ENCODE measurements at regions not wholly inside any gene's neighbourhood (a gene's known extent, or its start where the extent isn't known, plus 50 kb on each side); places are given as distances from the start of the nearest gene placed in this dataset.

DNA sequence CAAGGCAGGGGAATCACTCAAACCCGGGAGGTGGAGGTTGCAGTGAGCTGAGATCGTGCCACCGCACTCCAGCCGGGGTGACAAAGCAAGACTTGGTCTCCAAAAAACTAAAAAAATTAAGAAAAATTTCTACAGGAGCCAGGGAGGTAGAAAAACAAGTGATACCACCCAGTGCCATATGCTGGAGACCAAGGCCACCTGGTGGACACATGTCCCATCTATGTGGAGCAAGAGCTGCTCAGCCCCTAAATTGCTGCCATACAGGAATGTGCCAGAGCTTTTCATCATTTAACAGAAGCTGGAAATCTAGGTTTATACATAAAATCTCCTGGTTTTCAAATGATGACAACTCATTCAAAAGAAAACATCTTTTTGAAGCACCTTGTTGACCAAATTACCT, 61.4 kb upstream of the ELK3 start:
- no peak overlapping the region for H3K27ac ChIP-seq
- no peaks in the 10 kb centered on the region for H3K27me3 ChIP-seq
- H3K4me3 ChIP-seq: no peak overlapping the region
- DNase-seq: no peak
- H3K9me3 ChIP-seq: no peaks in the 10 kb centered on the region
- TF ChIP-seq POLR2A (IDR thresholded peaks at IDR 0.05): no peak
- no peak for TF ChIP-seq CTCF (IDR thresholded peaks at IDR 0.05)
- no peaks in the 10 kb centered on the region for H3K4me1 ChIP-seq
- intact Hi-C loops (cut with DNase I; ENCODE audit: low total_unique reads): no loop called here
- H3K36me3 ChIP-seq: no peaks in the 10 kb centered on the region

DNA sequence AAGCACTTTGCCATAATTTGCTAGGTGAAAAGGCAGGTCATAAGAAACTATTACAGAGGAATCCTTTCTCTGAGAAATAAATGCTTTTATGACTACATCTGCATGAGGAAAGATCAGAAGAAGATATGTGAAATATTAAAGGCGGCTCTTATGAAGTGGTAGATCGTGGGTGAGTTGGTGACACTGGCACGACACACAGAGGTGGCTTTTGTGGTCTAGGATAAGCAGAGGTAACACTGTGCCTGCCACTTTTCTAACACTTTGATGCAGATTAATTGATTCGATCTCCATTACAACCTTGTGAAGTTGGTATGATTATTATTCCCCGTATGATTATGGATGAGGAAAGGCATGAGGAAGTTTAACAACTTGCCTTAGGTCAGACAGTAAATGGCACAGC, 60.0 kb upstream of the ELK3 start:
- intact Hi-C loops (cut with DNase I; ENCODE audit: low total_unique reads): no loop called here

DNA sequence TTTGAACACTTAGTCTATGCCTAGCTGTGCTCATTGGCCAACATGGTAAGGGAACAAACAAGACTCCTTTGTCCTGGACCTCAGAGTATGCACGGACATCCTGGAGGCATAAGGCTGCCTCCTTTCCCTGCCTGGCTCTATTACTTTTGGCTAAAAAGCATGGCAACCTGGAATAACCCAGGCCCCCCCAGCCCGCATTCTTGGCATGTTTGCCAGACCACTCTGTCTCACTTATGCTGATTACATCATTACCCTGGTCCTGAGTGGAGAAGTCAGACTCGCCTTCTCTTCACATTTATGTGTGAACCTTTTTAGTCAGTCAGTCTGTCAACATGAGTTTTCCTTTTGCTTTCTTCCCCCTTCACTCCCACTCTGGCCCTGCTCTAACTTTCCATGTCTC, 58.0 kb upstream of the ELK3 start:
- intact Hi-C loops (cut with DNase I; ENCODE audit: low total_unique reads): no loop called here
- TF ChIP-seq POLR2A (IDR thresholded peaks at IDR 0.05): no peak
- no peak for TF ChIP-seq CTCF (IDR thresholded peaks at IDR 0.05)
- DNase-seq: no peak
- Histone ChIP-seq H3K4me1 (no peaks in the 10 kb centered on the region), H3K9me3 (no peaks in the 10 kb centered on the region), H3K27me3 (no peaks in the 10 kb centered on the region), H3K4me3 (no peak overlapping the region), H3K27ac (no peak overlapping the region), H3K36me3 (no peaks in the 10 kb centered on the region)

More for the DNA sequence above, 60.0 kb upstream of the ELK3 start:
- Histone ChIP-seq H3K4me3 (no peak overlapping the region), H3K36me3 (no peaks in the 10 kb centered on the region), H3K27me3 (no peaks in the 10 kb centered on the region), H3K9me3 (no peaks in the 10 kb centered on the region), H3K27ac (no peak overlapping the region), H3K4me1 (no peaks in the 10 kb centered on the region)
- DNase-seq: no peak
- TF ChIP-seq CTCF (IDR thresholded peaks at IDR 0.05) (no peak), POLR2A (IDR thresholded peaks at IDR 0.05) (no peak)

DNA sequence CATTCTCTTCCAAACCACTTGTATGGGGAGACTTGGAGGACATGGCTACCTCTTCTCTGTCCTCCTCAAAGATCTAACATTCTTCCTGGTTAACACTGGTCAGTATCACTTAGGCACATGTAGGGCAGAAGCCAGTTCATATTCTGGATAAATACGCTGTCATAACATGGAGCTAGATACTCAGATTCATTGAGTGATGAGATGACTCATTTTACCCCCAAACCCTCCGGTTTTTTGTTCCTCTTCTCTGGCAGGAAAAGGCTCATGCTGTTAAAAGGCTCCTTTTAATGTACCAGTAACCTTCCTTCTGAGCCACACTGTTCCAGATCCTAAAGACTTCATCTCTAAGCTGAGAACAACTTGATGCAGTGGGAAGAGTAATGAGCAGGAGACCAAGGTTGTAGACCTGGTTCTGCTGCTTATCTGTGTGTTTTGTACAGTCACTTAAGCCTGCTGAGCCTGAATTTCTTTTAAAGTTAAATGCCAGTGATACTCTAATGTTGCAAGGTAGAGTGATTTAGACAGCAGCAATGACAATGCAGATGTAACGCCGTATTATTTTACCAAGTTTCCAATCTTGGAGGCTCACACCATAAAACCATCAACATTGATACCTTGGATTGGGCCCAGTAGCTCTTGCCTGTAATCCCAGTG, 57.3 kb upstream of the ELK3 start:
- Histone ChIP-seq H3K4me1 (no peaks in the 10 kb centered on the region), H3K4me3 (no peak overlapping the region), H3K36me3 (no peaks in the 10 kb centered on the region), H3K9me3 (no peaks in the 10 kb centered on the region), H3K27ac (no peak overlapping the region), H3K27me3 (no peaks in the 10 kb centered on the region)
- DNase-seq: no peak
- TF ChIP-seq CTCF (IDR thresholded peaks at IDR 0.05): no peak
- TF ChIP-seq POLR2A (IDR thresholded peaks at IDR 0.05): no peak
- intact Hi-C loops (cut with DNase I; ENCODE audit: low total_unique reads): no loop called here

DNA sequence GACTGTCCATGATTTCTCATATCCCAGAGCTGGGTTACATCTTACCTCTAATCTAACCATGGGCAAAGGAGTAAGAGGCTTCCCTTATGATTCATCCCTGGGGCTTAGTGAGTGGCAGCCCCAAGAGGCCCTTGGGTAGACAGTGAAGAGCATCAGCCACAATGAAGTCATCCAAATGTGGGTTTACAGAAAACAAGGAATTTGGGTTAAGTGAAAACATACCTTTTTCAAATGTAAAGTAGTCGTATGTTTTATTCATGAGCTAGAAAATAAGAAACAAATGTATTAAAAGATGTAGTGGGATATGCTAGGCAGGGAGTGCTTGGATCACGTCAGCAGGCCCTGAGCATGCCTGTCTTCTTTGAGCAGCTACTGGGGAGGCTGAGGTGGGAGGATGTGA, 54.0 kb upstream of the ELK3 start:
- DNase-seq: no peak
- Histone ChIP-seq H3K9me3 (no peaks in the 10 kb centered on the region), H3K4me1 (no peaks in the 10 kb centered on the region), H3K27ac (no peak overlapping the region), H3K4me3 (no peak overlapping the region), H3K27me3 (no peaks in the 10 kb centered on the region), H3K36me3 (no peaks in the 10 kb centered on the region)
- no peak for TF ChIP-seq POLR2A (IDR thresholded peaks at IDR 0.05)
- TF ChIP-seq CTCF (IDR thresholded peaks at IDR 0.05): no peak
- intact Hi-C loops (cut with DNase I; ENCODE audit: low total_unique reads): no loop called here
